GM18520 (cell line): ENCODE measurements at regions not wholly inside any gene's neighbourhood (a gene's known extent, or its start where the extent isn't known, plus 50 kb on each side); places are given as distances from the start of the nearest gene placed in this dataset.

Source experiments
- ATAC-seq: cut with Tn5 transposase; IDR thresholded peaks from one replicate; pipeline ENCODE4 v1.9.1; 2021; ENCODE audit not compliant: unreplicated experiment

- ATAC-seq, result no peak
These were observed 206.4 kb upstream of the CCDC150 start for GRCh38 chr2:196433116-196433515.

DNA sequence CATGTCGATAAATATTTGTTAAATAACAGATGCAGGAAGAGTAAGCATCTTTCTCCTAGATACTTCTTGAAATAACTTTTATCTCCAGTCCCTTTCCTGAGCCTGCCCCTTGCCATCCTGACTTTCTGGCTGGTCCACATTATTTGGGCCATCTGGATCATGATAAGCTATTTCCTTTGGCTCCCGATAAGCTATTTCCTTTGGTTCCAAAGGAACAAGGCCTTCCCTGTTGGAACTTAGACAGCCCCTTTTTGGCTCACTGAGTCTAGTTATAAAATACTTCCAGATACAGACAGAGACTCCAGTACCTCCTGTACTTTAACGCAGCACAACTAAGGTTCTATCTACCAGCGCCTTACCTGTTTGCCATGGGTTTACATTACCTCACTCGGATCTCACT is 205.3 kb upstream of the CCDC150 start:
- ATAC-seq, result no peak

GRCh38 chr2:196435189-196435588 is 204.3 kb upstream of the CCDC150 start:
- no peak for ATAC-seq

DNA sequence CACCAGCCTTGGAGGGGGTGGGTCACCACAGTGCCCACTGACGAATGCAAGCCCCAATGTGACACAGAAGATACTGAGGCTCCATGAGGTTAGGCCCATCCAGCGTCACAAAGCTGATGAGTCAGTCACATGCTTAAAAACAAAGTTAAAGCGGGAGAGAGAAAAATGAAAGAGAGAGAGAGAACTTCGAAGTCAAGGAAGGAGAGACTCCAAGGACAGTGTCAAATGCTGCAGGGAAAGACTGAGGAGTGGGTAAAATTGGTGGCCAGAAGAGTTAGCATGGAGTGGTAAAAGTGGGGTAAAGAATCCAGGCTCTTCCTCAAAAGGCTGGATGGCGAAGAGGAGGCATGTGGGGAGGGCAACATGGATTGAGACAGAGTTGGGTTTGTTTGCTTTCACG is 201.9 kb upstream of the CCDC150 start:
- ATAC-seq, result no peak

DNA sequence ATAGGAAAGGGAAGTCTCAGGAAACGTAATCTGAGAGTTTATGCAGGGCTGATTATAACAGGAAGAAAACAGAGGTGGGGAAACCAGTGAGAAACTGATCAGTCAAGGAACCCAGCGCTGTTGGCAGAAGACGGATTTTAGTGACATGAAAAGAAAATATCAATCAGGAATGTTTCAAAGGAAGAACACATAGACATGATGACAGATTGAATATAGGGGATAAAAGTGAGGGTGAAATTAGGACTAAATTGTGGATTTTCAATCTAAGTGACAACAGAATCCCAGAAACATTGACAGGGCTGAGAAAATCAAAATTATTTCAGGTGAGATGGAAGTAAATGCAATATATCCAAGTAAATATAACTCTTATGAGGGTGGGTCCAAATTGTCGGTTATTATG is 199.8 kb upstream of the CCDC150 start:
- no peak for ATAC-seq

GRCh38 chr2:196440413-196440812 is 199.1 kb upstream of the CCDC150 start:
- no peak for ATAC-seq

- no peak for ATAC-seq
These were observed 198.0 kb upstream of the CCDC150 start for GRCh38 chr2:196441527-196441926.

DNA sequence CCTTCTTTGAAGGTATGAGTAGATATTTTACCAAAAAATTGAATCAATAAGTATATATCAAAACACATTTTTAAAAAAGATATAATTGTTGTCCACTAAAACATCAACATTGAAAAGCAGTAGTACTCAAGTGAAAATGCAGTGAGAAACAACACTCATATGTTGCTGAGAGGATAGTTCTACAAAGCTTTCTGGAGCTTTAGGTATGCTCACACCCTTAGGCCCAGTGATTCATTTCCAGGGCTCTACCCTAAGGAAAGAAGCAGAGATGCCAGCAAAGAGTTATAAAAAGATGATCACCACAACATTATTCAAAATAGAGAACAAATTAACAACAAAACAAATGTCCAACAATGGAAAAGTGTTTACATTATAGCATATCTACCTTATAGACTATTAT is 197.3 kb upstream of the CCDC150 start:
- ATAC-seq, result no peak

- no peak for ATAC-seq
These were observed 195.1 kb upstream of the CCDC150 start for GRCh38 chr2:196444442-196444841.

- no peak for ATAC-seq
These were observed 193.5 kb upstream of the CCDC150 start for GRCh38 chr2:196445991-196446390.

GRCh38 chr2:196448407-196449079 is 191.0 kb upstream of the CCDC150 start:
- no peak for ATAC-seq

DNA sequence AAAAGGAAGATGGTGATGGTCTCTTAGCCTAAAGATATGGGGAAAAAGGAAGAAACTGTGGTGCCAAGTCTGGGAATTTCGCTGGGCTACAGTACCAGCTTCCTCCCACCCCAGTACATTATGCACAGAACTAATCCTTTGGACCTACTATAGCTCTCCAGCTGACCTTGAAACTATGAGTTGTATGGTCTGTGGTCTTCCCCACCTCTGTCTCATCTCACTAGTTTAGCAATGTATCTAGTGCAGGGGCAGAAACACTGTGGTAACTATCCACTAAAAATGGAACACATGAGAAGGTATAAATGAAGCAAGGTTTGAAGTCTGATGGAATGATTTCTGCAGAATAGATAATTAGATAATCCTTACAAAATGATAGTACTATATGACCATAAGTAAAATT is 190.4 kb upstream of the CCDC150 start:
- no peak for ATAC-seq

- ATAC-seq, result no peak
These were observed 186.8 kb upstream of the CCDC150 start for GRCh38 chr2:196452758-196453157.

- no peak for ATAC-seq
These were observed 185.9 kb upstream of the CCDC150 start for GRCh38 chr2:196453613-196454047.

GRCh38 chr2:196454492-196454891 is 185.0 kb upstream of the CCDC150 start:
- no peak for ATAC-seq

- ATAC-seq, result no peak
These were observed 180.0 kb upstream of the CCDC150 start for GRCh38 chr2:196459539-196459938.

DNA sequence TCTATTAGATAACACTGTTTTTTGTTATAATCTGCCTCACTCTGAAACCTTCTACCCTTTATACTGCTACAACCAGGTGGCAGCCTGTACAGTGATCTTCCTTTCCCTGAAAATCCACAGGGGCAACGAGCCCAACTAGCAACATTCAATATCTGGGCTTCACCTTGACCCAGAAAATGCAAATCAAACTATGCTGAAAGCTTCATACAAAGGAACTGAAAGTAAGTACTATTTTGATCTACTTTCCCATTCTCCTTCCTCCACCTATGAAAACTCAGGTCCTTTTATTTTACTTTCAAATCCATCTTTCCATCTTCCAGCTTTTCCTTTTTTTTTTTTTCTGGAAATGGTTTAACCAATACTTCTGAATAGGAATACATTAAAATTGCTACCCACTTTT is 175.8 kb upstream of the CCDC150 start:
- ATAC-seq, result no peak

- no peak for ATAC-seq
These were observed 175.2 kb upstream of the CCDC150 start for GRCh38 chr2:196464311-196464710.

GRCh38 chr2:196466581-196466980 is 172.9 kb upstream of the CCDC150 start:
- ATAC-seq, result no peak

- no peak for ATAC-seq
These were observed 171.1 kb upstream of the CCDC150 start for GRCh38 chr2:196468394-196468793.

- ATAC-seq, result no peak
These were observed 165.9 kb upstream of the CCDC150 start for GRCh38 chr2:196473617-196474016.

- ATAC-seq, result no peak
These were observed 163.9 kb upstream of the CCDC150 start for GRCh38 chr2:196475611-196476010.

- no peak for ATAC-seq
These were observed 160.9 kb upstream of the CCDC150 start for GRCh38 chr2:196478588-196478987.
